ENCODE measurements at regions not wholly inside any gene's neighbourhood (a gene's known extent, or its start where the extent isn't known, plus 50 kb on each side); places are given as distances from the start of the nearest gene placed in this dataset.
"Not testable (repeated sequence)": the region's sequence is repeated elsewhere in the genome, so short reads cannot be mapped to it uniquely, and the experiment has no call there.

DNA sequence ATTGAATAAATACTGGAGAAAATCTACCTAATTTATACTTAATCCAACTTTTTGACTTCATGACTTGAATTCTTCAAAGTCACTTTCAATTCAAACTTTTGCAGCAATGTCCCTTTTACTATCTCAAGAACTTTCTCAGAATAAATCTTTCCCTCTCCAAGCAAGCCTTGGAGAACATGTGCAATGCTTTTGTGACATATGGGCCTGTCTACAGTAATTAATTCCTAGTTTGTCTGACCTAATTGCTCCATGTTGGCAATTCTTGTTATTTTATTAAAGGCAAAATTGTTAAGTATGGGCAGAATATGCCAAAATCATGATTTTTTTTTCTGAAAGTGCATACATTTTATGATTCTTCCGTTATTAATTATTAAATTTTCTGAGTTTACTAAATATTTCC is 1115.3 kb downstream of the PDHA2 start:
- no peak for DNase-seq

DNA sequence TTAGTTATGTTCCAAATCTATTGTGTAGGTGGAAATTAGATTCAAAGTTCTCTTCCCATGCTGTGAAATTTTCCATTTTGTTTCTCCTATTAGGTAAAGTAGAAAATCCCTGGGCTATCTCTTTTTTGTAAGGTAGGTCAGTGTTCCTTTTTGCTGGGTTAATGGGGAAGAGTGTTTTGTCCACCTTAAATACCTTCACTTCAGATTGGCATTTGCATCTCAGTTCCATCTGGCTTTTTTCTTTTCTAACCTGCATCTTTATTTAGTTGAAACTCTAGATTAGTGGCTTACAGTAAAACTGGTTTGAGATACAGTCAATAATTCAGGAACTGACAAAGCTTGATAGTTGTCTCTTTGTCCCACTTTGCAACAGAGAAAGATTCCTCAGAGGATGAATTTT is 1115.8 kb downstream of the PDHA2 start:
- DNase-seq, result no peak

DNA sequence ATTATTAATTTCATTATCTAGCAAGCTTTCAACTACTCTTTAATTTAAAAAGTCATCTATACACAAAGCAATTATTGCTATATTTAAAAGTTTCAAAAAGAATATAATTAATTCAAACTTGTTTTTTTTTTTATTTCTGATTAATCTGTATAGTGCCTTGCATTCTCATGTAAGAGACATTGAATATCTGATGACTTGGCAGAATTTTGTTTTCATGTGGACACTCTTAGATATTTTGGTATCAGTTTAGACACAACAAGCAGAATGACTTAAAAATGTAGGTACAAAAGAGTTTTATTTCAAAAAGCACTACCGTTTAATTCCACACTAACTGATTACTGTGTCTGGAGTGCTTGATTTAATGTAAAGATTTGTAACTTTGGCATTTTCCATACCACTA is 1129.6 kb downstream of the PDHA2 start:
- DNase-seq, result no peak

DNA sequence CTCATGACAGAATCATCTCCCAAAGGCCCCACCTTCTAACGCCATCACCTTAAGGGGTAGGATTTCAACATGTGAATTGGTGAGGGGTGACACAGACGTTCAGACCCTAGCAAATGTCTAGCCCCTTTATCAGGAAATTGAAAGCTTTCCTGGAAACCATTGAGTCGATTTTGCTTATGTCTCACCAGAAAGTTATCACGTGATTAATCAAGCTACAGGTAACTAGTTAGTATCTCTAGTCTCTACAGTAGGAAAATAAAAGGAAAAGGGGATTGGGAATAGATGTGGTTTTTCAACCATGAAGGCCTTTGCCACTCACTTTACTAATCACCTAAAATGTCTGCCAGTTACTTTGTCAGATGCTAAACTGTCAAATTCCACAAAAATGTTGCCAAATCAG is 1133.0 kb downstream of the PDHA2 start:
- DNase-seq, result no peak

DNA sequence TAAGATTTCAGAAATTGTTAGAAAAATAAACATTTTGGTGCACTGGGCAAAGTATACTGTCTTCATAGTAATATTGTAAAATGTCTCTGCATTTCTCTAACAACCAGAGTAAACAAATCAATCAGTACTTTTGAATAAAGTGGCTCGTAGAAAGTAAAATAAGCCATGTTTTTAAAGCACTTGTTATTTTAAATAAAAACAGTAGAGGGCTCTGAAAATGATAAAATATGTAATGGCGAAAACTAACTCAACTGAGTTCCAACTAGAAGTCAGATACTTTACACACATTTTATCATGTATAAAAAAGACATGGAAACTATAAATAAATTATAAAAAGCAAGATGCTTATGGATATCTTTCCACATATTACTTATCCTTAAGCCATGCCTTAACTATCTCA is 1134.4 kb downstream of the PDHA2 start:
- DNase-seq, result no peak

DNA sequence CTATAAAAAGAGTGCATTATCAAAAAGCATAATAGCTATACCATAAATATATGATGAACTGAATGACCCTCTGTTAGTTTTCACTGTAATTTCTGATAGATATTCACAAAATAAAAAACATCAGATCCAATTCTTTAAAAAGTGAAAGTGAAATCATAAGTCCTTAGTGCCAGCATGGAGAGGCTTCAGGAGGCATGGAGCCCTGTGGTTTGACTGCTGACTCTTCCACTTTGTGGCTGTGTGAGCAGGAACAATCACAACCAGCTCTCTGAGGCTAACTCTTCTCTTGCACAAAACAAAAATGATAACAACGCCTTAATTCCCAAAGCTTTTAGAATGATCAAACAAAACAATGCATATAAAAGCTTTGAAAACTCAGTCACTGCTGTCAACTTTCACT is 1143.9 kb downstream of the PDHA2 start:
- DNase-seq, result no peak

DNA sequence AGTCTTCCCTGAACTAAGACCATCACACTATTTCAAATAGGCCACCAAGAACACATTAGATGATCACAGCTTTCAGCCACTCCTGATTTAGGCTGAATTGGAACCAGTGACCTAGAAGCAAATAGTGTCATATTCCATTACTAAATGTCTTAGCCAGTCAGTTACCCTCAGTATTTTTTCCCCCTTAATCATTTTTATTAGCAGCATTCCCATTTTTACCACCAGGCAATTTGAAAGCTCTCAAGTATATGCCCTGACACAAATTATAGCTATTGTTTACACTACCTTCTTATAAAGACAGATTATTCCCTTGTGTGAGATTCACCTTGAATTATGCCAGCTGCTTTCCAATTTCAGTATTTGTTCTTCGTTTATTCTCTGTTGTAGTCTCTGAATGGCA is 1146.9 kb downstream of the PDHA2 start:
- no peak for DNase-seq

DNA sequence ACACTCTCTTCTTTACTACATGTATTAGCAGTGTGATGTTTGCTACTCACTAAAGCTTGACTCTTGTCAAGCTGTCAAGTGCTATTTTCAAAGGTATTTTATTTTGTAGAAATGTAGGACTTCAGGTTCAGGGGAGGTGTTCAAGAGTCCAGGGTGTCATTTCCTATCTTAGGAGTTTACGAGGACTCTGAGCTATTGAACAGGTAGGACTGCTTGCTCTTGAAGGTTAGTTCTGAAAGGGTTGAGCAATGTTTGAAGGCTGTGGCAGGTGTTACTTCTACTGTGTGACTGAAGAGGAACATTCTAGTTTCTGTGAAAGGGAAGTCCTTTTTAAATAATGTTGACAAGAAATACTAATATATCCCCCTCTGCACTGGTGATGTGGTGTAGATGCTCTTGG is 1151.2 kb downstream of the PDHA2 start:
- no peak for DNase-seq

DNA sequence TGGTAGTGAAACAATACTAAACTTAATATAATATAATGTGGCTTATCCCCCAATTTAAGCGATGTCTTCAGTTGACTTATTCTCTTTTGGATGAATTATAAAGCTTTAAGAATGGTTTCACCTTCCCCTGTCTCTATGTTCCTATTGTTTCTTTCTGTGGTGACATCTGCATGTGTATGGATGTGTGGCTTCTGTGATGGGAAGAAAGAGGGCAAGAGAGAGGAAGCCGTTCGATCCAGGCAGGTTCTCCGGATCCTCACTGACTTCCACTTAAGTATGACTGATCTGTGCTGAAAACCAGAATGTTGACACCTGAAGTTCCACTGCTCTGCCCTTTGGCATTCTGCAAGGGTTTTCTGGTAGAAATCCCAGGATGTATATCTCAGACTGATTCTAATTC is 1150.8 kb downstream of the STPG2 start:
- DNase-seq, result no peak

DNA sequence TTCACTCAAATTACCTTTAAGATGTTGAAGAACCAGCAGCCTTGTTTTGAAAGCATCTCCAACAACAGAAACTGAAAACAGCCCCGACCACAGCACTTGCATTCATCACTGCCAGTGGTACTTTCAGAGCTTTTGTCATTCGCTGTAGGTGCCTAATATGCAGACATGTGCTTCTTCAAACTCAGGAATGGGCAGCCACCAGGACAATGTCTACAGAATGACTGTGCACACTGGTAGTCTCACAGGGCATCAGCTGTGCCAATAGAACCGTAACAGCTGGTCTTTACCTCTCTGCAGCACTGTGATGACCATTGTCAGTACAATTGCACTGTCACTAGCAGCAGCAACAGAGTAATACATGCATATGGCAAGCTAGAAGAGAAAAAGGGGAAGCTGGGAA is 1149.7 kb downstream of the STPG2 start:
- no peak for DNase-seq

DNA sequence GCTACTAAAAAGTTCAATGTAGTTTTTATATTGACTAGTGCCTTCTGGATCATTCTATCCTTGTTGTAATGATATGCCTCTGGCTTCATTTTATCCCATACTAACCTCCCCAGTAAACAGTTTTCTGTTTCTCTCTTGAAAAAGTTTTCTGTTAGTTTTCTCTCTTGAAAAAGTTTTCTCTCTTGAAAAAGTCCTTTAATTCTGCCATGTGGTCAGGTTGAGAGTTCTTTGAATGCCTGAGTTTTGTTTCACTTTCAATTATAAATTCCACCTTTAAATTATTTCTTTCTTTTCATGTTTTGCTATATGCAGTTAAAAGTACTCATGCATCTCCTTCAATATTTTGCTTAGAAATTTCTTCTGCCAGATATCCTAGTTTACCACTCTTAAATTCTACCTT is 1139.6 kb downstream of the STPG2 start:
- no peak for DNase-seq

DNA sequence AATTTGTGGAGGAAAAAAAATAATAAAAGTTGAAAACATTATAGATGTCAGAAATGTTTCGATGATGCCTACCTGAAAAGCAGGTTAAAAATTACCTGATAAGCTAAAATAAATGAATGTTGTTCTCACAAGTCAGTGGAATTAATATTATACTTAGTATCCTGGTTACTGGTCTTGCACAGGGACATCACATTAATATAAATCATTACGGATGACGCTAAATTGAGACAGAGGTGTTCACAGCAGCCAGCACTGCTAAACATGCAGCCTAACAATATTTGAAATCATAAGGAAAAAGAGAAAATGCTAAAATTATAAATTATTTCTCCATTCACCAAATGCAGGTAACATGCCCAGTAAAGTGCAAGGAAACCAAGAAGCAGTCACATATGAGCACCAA is 1130.0 kb downstream of the STPG2 start:
- no peak for DNase-seq

DNA sequence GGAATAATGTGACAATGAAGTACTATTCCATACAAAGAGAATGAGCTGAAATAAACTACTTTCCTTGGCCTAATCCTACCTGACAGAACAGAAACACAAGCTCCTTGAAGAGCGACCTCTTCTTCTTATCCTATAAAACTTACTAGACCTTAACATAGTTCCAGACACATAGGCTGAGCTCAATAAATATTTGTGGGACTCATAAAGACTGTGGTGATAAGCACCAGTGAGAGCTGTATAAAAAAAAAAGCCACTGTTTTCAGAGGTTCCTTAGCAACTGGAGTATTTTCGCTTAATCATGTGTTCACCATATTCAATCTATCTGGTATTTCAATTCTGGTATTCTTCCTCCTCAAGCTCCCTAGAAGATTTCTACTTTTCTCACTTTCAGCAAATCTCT is 1129.6 kb downstream of the STPG2 start:
- no peak for DNase-seq

DNA sequence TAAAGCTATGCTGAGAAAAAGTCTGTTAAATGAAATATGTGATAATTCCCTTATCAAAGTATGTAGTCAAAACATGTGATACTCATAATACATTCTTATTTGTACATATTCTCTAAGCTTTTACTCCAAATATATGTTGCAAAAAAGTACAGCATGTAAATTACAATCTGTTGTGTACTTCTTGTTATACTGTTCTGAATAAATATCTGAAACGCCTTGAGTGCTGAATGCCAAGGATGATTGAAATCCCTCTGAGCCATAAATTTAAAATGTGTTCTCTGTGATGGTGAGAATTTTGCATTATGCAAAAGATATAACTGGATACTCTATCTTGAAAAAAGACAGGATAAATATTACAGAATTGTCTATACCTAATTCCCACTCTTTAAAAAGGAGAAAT is 1128.0 kb downstream of the STPG2 start:
- DNase-seq, result no peak

DNA sequence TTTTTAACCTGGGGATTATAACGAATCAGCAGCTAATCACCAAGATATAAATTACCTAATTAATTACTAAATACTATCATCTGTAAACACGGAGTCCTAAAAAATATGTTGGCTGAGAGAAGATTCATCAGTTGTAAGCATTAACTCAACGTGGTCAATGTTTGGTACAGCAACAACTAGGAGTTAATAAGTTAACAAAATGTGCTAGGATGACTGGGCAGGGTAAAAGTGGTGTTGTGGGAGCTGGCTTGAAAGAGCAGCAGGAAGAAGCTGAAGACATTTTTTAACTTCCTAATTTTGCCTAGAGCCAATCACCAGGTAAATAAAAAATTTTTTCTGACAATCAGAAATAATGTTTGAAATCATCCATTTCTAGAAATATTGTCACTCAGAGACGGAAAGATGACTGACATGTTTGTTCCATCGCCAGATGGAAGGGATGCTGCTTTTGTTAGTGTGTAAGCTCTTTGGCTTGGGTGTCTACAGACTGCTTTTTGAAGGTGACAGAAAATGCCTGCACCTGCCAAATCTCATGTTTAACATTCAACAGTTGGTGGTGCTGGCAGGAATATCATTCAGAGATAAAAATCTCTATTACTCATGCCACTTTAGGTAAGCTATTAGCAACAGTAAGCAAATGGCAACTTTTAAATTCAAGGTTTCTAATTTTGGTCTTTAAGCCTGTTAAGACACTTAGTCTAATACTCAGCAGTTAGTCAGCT is 1126.9 kb downstream of the STPG2 start:
- no peak for DNase-seq

DNA sequence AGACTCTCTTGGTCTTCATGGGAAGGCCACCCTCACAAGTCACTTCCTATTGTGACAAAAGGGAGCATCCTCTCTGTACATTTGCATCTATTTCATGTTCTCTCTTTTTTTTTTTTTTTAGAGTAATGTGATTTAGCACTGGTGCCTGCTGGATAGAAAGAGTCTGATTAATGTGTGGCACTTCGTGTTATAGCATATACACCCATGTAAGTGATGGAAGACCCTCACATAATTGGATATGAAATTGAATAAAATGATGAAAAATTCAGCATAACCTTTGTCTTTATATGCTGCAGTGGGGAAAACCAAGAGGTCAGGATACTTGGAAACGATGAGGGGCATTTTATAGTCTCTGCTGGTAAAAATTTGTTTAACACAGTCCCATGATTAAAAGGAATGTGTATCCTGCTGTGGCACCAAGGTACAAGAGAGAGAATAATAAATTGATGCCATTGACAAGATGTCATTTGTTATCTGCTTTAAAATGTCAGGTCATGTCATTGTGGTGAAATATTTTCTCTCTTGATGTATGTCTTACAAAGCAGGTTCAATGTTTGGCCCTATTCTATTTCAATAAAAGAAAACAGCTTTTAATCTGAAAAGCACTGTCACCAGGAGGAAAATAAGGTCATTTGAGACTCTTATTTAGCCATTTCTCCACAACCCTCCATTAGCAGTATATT is 1115.4 kb downstream of the STPG2 start:
- no peak for DNase-seq

DNA sequence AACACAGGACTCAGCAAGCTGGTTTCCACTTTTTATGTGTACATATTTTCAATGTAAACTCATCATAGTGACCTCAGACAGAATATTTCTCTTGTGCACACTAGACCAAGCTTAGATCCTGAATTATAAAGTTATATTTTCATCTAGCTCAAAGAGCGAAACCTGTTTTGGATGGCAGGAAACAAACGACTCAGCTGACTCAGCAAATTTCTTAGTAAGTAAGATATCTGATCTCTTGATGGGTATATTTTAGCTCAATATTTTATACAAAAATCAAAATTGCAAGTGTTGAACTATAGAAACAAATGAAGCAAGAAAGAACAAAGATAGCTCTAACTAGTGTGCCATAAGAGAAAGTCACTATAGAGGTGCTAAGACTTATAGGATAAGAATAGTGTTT is 1114.5 kb downstream of the STPG2 start:
- DNase-seq, result no peak

DNA sequence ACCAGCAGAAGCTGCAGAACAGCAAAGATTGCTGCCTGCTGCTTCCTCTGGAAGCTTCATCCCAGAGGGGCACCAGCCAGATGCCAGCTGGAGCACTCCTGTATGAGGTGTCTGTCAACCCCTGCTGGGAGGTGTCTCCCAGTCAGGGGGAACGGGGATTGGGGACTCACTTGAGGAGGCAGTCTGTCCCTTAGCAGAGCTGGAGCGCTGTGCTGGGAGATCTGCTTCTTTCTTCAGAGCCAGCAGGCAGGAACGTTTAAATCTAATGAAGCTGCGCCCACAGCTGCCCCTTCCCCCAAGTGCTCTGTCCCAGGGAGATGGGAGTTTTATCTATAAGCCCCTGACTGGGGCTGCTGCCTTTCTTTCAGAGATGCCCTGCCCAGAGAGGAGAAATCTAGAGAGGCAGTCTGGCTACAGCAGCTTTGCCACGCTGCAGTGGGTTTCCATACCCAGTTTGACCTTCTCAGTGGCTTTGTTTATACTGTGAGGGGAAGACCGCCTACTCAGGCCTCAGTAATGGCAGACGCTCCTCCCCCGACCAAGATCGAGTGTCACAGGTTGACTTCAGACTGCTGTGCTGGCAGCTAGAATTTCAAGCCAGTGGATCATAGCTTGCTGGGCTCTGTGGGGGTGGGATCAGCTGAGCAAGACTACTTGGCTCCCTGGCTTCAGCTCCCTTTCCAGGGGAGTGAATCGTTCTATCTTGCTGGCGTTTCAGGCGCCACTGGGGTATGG is 1105.7 kb downstream of the STPG2 start:
- DNase-seq, result not testable (repeated sequence)

DNA sequence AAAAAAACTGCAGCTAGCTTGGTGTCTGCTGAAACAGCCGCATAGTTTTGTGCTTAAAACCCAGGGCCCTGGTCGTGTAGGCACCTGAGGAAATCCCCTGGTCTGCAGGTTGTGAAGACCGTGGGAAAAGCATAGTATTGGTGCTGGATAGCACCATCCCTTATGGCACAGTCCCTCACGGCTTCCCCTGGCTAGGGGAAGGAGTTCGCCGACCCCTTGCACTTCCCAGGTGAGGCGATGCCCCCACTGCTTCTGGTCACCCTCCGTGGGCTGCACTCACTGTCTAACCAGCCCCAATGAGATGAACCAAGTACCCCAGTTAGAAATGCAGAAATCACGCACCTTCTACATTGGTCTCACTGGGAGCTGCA is 1105.1 kb downstream of the STPG2 start:
- no peak for DNase-seq

DNA sequence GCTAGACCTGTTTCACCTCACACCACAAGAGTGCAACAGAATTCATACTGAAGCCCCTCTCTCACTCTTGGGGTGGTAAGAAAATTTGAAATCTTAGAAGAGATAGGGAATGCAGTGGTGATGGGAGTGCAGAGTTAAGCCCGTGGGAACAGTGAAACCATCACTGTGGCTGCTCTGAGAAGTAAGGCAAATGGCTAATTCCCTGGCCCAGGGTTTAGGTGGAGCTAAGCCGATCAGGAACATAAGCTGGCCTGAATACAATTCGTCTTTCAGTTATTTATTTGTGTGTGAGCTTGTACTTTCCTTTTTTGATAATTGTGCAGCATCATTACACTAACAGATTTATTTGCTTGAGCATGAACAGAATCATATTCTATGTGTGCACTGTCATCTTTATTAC is 1070.6 kb downstream of the STPG2 start:
- no peak for DNase-seq

DNA sequence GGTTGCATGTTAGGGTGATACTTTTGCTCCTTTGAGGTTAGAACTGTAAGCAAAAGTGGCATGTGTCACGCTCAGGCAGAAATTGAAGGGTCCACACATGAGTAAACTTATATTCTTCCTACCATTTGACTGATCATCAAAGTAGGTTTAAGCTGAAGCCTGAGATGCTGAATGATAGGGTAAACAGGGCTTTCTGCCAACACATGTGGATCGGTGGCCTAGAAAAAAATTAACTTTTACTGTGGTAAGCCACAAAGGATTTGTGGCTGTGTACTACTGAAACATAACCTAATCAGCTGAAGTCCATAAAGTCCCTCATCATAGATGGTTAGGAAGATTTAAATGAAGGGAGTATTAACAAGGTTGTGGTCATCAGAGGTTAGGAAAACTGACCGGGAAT is 1070.1 kb downstream of the STPG2 start:
- no peak for DNase-seq

DNA sequence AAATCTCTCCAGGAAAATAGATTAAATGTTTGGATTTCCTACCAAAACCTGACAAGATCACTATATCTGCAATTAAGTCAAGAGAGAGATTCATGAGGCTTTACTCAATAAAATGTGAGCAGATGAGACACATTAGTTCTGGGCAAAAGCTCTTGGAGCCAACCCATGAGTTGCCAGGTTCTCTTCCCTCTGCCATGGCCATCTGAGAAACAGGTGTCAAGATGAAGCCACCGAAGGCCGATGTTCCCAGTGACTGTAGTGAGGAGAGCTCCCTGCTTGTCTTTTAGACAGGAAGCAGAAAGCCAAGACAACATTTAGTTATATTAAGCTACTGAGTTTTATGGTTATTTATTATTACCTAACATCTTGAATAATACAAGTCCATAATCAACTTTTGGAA is 1068.7 kb downstream of the STPG2 start:
- DNase-seq, result no peak

DNA sequence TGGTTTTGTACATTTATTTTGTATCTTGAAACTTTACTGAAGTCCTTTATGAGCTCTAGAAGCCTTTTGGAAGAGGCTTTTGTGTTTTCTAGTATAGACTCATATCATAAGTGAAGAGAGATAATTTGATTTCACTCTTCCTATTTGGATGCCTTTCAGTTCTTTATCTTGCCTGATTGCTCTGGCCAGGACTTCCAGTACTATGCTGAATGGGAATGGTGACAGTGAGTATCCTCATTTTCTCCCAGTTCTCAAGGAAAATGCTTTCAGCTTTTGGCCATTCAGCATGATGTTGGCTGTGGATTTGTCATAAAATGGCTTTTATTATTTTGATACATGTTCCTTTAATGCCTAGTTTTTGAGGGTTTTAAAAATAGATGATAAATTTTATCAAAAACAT is 1061.3 kb downstream of the STPG2 start:
- DNase-seq, result no peak

Data from right lung (tissue), 2 donors.